ENCODE measurements at regions not wholly inside any gene's neighbourhood (a gene's known extent, or its start where the extent isn't known, plus 50 kb on each side); places are given as distances from the start of the nearest gene placed in this dataset.
"Not testable (repeated sequence)": the region's sequence is repeated elsewhere in the genome, so short reads cannot be mapped to it uniquely, and the experiment has no call there.

DNA sequence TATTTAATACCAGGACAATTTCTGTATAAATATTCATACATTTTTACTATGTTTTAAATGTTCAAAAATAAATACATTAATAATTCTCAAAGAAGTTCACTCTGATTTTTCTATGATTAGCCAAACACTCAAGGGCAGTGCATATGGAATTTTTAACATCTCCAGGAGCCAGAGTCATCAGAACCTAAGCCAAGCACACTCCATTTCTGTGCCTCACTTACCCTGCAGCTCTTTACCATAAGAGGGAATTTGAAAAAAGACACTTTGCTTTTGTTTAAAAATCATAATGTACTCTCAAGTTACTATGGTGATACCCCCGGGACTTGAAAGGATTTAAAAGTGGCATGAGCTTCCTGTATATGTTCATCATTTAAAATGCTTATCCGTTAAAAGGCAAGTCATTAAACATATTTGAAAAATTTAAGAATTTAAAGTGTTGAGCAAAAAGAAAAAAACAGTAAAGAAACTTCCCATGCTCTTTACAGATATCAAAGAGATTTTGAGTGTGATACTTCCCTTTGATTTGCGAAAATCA, 747.4 kb upstream of the NECTIN3 start:
- no peaks in the 10 kb centered on the region for H3K36me3 Mint-ChIP-seq
- DNase-seq (ENCODE audit: low spot score in 2 of 2) (no peak), ATAC-seq (no peak)
- H3K4me3 Mint-ChIP-seq: no peak overlapping the region
- no peaks in the 10 kb centered on the region for H3K9me3 Mint-ChIP-seq
- no peaks in the 10 kb centered on the region for H3K4me1 Mint-ChIP-seq
- H3K27ac Mint-ChIP-seq: no peak overlapping the region

DNA sequence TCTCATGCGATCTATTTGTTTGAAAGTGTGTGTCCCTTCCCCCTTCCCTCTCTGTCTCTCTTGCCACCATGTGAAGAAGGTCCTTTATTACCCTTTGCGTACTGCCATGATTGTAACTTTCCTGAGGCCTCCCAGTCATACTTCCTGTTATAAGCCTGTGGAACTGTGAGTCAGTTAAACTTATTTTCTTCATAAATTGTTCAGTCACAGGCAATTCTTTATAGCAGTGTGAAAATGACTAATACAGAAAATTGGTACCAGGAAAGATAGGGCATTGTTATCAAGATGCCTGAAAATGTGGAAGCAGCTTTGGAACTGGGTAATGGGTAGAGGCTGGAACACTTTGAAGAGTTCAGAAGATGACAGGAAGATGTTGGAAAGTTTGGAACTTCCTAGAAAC, 743.7 kb upstream of the NECTIN3 start:
- DNase-seq (ENCODE audit: low spot score in 2 of 2) (no peak), ATAC-seq (no peak)
- H3K4me3 Mint-ChIP-seq: no peak overlapping the region
- peaks cover under 1% of the 10 kb centered on the region for H3K9me3 Mint-ChIP-seq
- no peaks in the 10 kb centered on the region for H3K36me3 Mint-ChIP-seq
- H3K27ac Mint-ChIP-seq: no peak overlapping the region
- no peaks in the 10 kb centered on the region for H3K4me1 Mint-ChIP-seq

DNA sequence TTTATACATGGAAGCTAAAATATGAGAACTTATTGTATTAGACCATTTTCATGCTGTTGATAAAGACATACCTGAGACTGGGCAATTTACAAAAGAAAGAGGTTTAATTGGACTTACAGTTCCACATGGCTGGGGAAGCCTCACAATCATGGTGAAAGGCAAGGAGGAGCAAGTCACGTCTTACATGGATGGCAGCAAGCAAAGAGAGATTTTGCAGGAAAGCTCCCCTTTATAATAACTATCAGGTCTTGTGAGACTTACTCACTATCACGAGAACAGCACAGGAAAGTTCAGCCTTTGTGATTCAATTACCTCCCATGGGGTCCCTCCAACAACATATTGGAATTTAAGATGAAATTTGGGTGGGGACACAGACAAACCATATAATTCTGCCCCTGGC, 740.1 kb upstream of the NECTIN3 start:
- H3K4me1 Mint-ChIP-seq; DNase-seq (ENCODE audit: low spot score in 2 of 2); H3K27ac Mint-ChIP-seq; H3K36me3 Mint-ChIP-seq; H3K4me3 Mint-ChIP-seq; ATAC-seq; H3K9me3 Mint-ChIP-seq: not testable (repeated sequence)

DNA sequence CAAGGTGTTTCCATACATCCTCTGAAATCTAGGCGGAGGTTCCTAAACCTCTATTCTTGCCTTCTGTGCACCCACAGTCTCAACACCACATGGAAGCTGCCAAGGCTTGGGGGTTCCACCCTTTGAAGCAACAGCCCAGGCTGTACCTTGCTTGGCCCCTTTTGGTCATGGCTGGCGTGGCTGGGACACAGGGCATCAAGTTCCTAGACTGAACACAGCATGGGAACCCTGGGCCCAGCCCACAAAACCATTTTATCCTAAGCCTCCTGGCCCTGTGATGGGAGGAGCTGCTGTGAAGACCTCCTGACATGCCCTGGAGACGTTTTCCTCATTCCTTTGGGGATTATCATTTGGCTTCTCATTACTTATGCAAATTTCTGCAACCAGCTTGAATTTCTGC, 739.0 kb upstream of the NECTIN3 start:
- DNase-seq (ENCODE audit: low spot score in 2 of 2) (no peak), ATAC-seq (no peak)
- Mint-ChIP-seq H3K4me3 (no peak overlapping the region), H3K27ac (no peak overlapping the region), H3K9me3 (peaks cover 3% of the 10 kb centered on the region), H3K4me1 (no peaks in the 10 kb centered on the region), H3K36me3 (no peaks in the 10 kb centered on the region)

DNA sequence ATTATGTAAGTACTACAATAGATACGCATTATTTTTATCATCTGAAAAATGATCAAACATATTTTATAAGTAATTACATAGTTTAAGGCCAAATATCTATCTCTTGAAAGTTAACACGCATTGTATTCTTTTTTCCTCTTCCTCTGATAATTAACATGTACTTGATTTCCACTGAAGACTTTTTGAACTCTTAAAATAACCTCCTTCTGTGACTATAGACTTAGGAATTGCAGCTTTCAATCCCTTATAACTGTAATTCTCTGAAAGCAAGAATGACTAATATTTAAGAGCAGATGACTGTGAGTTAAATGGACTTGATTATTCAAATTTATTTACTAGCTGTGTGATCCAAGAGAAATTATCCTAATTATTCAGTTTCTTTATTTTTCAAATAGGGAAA, 730.6 kb upstream of the NECTIN3 start:
- H3K4me3 Mint-ChIP-seq: no peak overlapping the region
- no peaks in the 10 kb centered on the region for H3K9me3 Mint-ChIP-seq
- no peak for DNase-seq (ENCODE audit: low spot score in 2 of 2)
- ATAC-seq: no peak
- H3K27ac Mint-ChIP-seq: no peak overlapping the region
- H3K36me3 Mint-ChIP-seq: no peaks in the 10 kb centered on the region
- no peaks in the 10 kb centered on the region for H3K4me1 Mint-ChIP-seq

DNA sequence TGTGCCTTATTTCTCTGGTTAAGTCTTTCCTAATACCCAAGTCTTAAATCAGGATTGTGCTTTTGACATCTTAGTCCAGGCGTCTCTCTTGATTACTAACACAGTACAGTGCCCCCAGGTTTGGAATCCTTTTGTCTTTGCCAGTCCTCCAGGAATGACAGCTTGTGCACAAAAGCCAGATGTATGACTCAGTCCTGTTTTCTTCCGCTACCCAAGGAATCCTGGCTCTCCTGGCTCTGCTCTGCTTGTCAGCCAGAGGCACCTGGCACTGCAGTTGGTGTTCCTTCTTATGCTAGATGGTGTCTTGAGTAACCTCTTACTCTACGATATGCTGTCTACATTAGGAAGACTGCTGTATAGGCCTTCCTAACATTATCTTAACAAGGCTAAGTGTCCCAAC, 728.2 kb upstream of the NECTIN3 start:
- DNase-seq (ENCODE audit: low spot score in 2 of 2) (no peak), ATAC-seq (no peak)
- Mint-ChIP-seq H3K4me3 (no peak overlapping the region), H3K4me1 (no peaks in the 10 kb centered on the region), H3K27ac (no peak overlapping the region), H3K9me3 (no peaks in the 10 kb centered on the region), H3K36me3 (no peaks in the 10 kb centered on the region)

DNA sequence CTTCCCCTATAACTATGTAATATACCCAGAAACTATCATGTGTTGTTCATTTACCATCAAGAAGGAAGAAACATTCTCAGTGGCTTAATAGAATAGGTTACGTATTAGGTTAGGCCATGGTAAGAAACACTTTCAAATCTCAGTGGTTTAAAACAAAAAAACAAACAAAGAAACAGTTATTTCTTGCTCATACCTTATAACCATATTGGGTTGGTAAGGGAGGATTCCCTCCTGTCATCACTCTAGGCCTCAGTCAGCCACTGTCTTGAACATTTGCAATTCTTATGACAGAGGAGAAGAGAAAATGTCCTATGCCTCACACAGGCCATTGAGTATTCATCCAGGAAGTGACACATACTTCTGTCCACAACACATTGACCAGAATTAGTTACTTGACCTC, 727.7 kb upstream of the NECTIN3 start:
- Mint-ChIP-seq H3K4me3 (no peak overlapping the region), H3K9me3 (no peaks in the 10 kb centered on the region)
- ATAC-seq: no peak

DNA sequence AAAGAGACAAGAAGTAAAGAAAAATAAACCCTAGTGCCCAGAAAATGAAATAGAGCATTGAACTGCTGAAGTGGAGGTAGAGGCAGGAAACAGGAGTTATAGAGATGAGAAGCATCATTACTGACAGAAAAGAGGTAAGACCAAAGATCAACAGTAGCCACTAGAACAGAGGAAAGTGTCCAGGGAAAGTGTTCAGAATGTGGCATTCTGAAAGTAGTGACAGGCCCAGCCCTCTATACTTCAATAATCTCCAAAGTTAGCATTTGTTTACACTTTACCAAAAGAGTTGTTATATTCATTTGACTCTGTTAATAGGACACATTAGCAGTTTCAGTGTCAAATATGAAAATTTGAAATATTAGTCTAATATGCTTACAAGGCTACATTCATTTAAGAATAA, 727.1 kb upstream of the NECTIN3 start:
- H3K4me3 Mint-ChIP-seq: no peak overlapping the region
- no peaks in the 10 kb centered on the region for H3K36me3 Mint-ChIP-seq
- no peaks in the 10 kb centered on the region for H3K9me3 Mint-ChIP-seq
- DNase-seq (ENCODE audit: low spot score in 2 of 2) (no peak), ATAC-seq (no peak)
- no peaks in the 10 kb centered on the region for H3K4me1 Mint-ChIP-seq
- no peak overlapping the region for H3K27ac Mint-ChIP-seq

More for the DNA sequence above, 727.7 kb upstream of the NECTIN3 start:
- Mint-ChIP-seq H3K4me1 (no peaks in the 10 kb centered on the region), H3K36me3 (no peaks in the 10 kb centered on the region), H3K27ac (no peak overlapping the region)
- DNase-seq (ENCODE audit: low spot score in 2 of 2): no peak

DNA sequence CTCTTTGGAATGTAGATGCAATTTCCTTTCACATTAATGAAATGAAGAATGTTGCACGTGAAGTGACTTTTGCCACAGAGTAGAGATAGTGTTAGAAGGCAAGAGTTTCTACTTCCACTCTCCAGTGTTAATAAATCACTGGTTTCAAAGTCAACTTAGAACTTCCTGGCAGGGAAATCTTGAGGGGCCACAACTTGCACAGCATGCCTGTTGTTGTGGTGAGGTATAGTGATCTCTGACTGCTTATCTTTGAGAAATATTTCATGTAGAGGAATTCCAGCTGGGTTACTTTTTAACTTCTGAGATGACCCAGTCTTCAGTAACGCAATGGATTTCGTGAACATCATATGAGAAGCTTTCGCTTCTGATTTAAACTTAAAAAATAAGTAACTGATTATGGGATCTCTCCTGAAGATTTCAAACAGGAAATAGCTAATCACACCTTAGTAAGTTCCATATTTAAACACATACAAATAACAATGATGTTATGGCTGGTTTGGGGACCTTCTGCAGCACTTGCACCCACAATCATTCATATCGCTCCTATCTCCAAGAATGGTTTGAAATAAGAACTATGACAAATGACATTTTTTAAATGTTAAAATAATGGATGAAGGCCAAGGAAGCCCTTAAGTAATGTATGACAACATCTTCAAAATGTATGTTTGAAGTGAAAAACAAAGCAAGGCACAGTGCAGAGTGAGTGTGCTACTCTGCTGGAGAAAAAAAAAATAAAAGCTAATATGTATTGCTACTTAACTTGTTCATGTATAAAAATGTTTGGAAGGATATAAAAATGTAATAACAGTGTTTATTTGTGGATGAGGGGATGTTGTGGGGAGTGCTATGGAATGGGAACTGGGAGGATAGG, 726.5 kb upstream of the NECTIN3 start:
- Mint-ChIP-seq H3K27ac (no peak overlapping the region), H3K36me3 (no peaks in the 10 kb centered on the region), H3K4me1 (no peaks in the 10 kb centered on the region), H3K4me3 (no peak overlapping the region), H3K9me3 (no peaks in the 10 kb centered on the region)
- ATAC-seq (no peak), DNase-seq (ENCODE audit: low spot score in 2 of 2) (no peak)

DNA sequence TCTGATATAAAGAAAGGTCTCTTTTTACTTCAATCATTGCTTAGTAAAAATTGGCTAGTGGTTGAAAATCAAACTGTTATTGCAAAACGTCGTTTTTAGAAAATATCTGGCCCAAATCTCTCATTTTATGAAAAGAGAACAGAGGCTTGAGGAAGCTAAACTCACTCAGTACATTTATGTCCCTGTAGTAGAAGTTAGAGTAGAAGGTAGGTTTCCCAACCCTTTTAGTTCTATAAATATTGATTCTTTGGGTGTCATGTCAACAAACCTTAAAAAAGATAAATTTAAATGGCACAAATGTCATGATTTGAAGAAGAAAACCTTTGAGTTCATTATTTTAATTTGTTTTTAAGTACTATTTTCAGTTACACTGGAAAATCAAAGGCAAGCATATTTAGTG, 722.3 kb upstream of the NECTIN3 start:
- Mint-ChIP-seq H3K9me3 (no peaks in the 10 kb centered on the region), H3K36me3 (no peaks in the 10 kb centered on the region), H3K4me3 (no peak overlapping the region), H3K27ac (no peak overlapping the region), H3K4me1 (no peaks in the 10 kb centered on the region)
- DNase-seq (ENCODE audit: low spot score in 2 of 2) (no peak), ATAC-seq (no peak)

DNA sequence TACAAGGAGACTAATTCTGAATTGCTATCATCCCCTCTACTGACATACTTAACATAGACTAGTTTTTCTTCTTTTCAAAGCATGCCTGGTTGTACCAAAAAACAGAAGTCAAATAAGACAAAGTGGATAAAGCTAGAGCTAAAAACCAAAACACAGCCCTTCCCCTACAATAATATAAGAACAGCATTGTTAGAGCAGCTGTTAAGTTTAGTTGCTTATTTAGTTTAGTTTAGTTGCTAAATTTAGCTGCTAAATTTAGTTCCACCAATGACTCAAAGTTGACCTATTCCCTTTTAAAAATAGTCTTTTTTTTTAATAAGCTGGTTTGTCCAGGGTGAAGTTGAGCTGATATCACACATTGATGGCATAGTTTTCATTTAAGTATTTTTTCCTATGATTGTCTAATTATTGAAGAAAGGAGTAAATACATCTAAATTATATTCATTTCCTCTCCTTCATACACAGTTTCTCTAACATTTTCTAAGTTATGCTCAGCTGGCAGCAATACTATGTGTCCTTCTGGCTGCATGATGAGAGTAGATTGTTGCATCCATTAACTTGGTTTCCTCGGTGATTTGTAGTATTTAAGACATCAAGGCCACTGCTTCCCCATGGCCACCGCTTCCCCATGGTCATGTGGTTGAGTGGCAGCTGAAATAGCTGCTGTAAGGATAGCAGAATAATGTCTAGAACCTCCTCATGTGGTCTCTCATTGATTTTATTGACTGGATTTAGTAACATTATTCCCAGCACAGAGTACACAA, 718.6 kb upstream of the NECTIN3 start:
- ATAC-seq (no peak), DNase-seq (ENCODE audit: low spot score in 2 of 2) (no peak)
- H3K27ac Mint-ChIP-seq: no peak overlapping the region
- H3K4me1 Mint-ChIP-seq: no peaks in the 10 kb centered on the region
- no peaks in the 10 kb centered on the region for H3K36me3 Mint-ChIP-seq
- no peaks in the 10 kb centered on the region for H3K9me3 Mint-ChIP-seq
- H3K4me3 Mint-ChIP-seq: no peak overlapping the region

DNA sequence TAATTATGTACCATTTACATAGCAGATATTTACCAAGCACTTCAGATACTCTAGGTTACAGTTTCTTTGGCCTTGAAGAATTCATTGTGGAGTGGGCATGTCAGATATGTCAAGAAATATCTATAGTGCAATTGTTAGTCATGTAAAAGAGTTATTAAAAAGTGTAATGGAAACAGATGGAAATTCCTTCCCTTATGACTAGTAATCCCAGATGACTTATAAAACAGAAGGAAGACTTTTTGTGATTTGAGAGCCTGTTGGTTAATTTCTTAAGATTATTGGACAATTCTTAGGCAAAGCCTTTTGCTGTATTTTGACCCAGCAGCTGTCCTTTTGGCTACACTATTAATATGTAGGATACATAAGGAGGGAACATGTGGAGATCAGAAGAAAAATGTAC, 708.9 kb upstream of the NECTIN3 start:
- H3K4me3 Mint-ChIP-seq: no peak overlapping the region
- DNase-seq (ENCODE audit: low spot score in 2 of 2) (no peak), ATAC-seq (no peak)
- no peaks in the 10 kb centered on the region for H3K9me3 Mint-ChIP-seq
- H3K36me3 Mint-ChIP-seq: no peaks in the 10 kb centered on the region
- H3K4me1 Mint-ChIP-seq: no peaks in the 10 kb centered on the region
- no peak overlapping the region for H3K27ac Mint-ChIP-seq

DNA sequence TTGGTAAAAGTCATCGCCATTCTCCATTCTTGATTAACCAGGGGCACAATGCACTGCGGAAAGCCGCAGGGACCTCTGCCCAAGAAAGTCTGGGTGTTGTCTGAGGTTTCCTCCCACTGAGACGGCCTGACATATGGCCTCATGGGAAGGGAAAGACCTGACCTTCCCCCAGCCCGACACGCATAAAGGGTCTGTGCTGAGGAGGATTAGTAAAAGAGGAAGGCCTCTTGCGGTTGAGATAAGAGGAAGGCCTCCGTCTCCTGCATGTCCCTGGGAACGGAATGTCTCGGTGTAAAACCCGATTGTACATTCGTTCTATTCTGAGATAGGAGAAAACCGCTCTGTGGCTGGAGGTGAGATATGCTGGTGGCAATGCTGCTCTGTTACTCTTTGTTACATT, 704.3 kb upstream of the NECTIN3 start:
- H3K27ac Mint-ChIP-seq; H3K4me3 Mint-ChIP-seq; H3K36me3 Mint-ChIP-seq; ATAC-seq; DNase-seq (ENCODE audit: low spot score in 2 of 2); H3K9me3 Mint-ChIP-seq; H3K4me1 Mint-ChIP-seq: not testable (repeated sequence)

DNA sequence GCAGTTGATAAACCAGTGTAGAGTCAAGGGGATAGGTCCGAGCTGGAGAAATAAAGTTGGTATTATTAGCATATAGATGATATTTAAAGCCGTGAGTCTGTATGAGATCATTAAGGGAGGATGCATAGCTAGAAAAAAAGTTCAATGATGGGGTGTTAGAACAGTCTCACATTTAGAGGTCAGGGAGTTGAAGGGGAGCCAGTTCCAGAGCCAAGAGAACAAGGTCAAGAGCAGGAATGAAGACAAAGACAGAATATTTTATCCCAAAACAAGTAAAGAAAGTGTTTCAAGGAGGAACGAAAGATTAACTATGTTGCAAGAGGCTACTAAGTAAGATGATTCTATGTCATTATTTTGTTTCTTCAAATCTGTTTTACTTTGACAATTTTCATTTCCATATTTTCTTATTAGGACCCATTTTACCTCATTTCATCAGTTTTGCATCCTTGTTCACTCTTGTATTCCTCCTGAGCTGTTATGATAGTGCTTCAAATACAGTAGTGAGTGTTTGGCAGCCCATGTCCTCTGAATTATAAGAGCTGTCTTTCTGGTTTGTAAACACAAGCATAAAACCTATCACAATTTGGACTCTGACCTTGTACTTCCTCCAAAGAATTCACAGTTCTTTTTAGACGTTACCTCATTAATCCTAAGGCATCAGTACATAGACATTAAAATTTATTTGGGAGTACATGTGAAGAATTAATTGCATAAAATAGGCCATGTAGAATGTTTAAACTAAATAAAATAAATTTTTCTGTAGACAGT, 695.7 kb upstream of the NECTIN3 start:
- no peaks in the 10 kb centered on the region for H3K4me1 Mint-ChIP-seq
- no peak overlapping the region for H3K27ac Mint-ChIP-seq
- no peak for ATAC-seq
- H3K9me3 Mint-ChIP-seq: no peaks in the 10 kb centered on the region
- H3K36me3 Mint-ChIP-seq: no peaks in the 10 kb centered on the region
- no peak for DNase-seq (ENCODE audit: low spot score in 2 of 2)
- no peak overlapping the region for H3K4me3 Mint-ChIP-seq

DNA sequence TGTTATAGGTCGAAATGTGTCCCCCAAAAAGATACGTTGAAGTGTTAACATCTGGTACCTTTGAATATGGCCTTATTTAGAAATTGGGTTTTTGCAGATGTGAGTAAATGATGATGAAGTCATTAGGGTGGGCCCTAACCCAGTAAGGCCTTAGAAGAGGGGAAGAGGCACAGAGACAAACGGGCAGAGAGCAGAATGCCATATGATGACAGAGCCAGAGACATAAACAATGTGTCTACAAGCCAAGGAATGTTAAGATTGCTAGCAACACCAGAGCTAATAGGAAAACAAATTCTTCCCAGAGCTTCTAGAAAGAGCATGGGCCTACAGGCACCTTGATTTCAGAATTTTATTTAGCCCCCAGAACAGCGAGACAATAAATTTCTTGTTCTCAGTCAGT, 693.1 kb upstream of the NECTIN3 start:
- H3K27ac Mint-ChIP-seq: no peak overlapping the region
- no peaks in the 10 kb centered on the region for H3K4me1 Mint-ChIP-seq
- ATAC-seq (no peak), DNase-seq (ENCODE audit: low spot score in 2 of 2) (no peak)
- no peaks in the 10 kb centered on the region for H3K9me3 Mint-ChIP-seq
- no peaks in the 10 kb centered on the region for H3K36me3 Mint-ChIP-seq
- no peak overlapping the region for H3K4me3 Mint-ChIP-seq
